ENCODE measurements at regions not wholly inside any gene's neighbourhood (a gene's known extent, or its start where the extent isn't known, plus 50 kb on each side); places are given as distances from the start of the nearest gene placed in this dataset.

GRCh38 chr1:4341421-4341820 lies 313.0 kb upstream of the AJAP1 start:
- TF ChIP-seq EP300 (IDR thresholded peaks at IDR 0.05) (no peak), CTCF (IDR thresholded peaks at IDR 0.05) (no peak), POLR2AphosphoS5 (IDR thresholded peaks at IDR 0.05) (no peak), POLR2A (IDR thresholded peaks at IDR 0.05; ENCODE audit: low read depth) (no peak)
- Histone ChIP-seq H3K36me3 (no peaks in the 10 kb centered on the region), H3K4me3 (no peak overlapping the region), H3K27ac (replicated peaks in 1 of 4) (no peak overlapping the region), H3K4me1 (no peaks in the 10 kb centered on the region), H3K9me3 (no peaks in the 10 kb centered on the region), H3K27me3 (peaks cover 0 to 4% (median 0%) of the 10 kb centered on the region in 4 donors)
- WGBS = 64% methylated on average over 2 of the region's 8 CpGs
- intact Hi-C loops (cut with DNase I) = no loop called here
- DNase-seq (ENCODE audit: extremely low spot score) = no peak

GRCh38 chr1:4344065-4344732 lies 310.2 kb upstream of the AJAP1 start:
- Histone ChIP-seq H3K4me1 (no peaks in the 10 kb centered on the region), H3K27me3 (peaks cover 0 to 7% (median 0%) of the 10 kb centered on the region in 4 donors), H3K27ac (replicated peaks in 1 of 4) (no peak overlapping the region), H3K9me3 (no peaks in the 10 kb centered on the region), H3K36me3 (no peaks in the 10 kb centered on the region), H3K4me3 (no peak overlapping the region)
- DNase-seq (ENCODE audit: extremely low spot score) = no peak
- 80% methylated on average over 18 of the region's 18 CpGs for WGBS
- TF ChIP-seq CTCF (IDR thresholded peaks at IDR 0.05) = no peak
- TF ChIP-seq POLR2A (IDR thresholded peaks at IDR 0.05; ENCODE audit: low read depth) = no peak
- no peak for TF ChIP-seq EP300 (IDR thresholded peaks at IDR 0.05)
- TF ChIP-seq POLR2AphosphoS5 (IDR thresholded peaks at IDR 0.05) = no peak
- intact Hi-C loops (cut with DNase I) = no loop called here

- Histone ChIP-seq H3K4me1 (no peaks in the 10 kb centered on the region), H3K27me3 (peaks cover 0 to 7% (median 0%) of the 10 kb centered on the region in 4 donors), H3K27ac (replicated peaks in 1 of 4) (no peak overlapping the region), H3K9me3 (no peaks in the 10 kb centered on the region), H3K4me3 (no peak overlapping the region), H3K36me3 (no peaks in the 10 kb centered on the region)
- WGBS = 82% methylated on average over 11 of the region's 14 CpGs
- intact Hi-C loops (cut with DNase I) = no loop called here
- DNase-seq (ENCODE audit: extremely low spot score) = no peak
- no peak for TF ChIP-seq EP300 (IDR thresholded peaks at IDR 0.05)
- no peak for TF ChIP-seq POLR2AphosphoS5 (IDR thresholded peaks at IDR 0.05)
- no peak for TF ChIP-seq POLR2A (IDR thresholded peaks at IDR 0.05; ENCODE audit: low read depth)
- no peak for TF ChIP-seq CTCF (IDR thresholded peaks at IDR 0.05)
Measured at GRCh38 chr1:4345094-4345493, 309.3 kb upstream of the AJAP1 start.

- WGBS = 67% methylated on average over 4 of the region's 4 CpGs
- peaks cover 0 to 7% (median 0%) of the 10 kb centered on the region in 4 donors for H3K27me3 ChIP-seq
- no peaks in the 10 kb centered on the region for H3K36me3 ChIP-seq
Measured at GRCh38 chr1:4346131-4346530, 308.3 kb upstream of the AJAP1 start.

More at GRCh38 chr1:4346131-4346530, 308.3 kb upstream of the AJAP1 start:
- intact Hi-C loops (cut with DNase I) = no loop called here
- Histone ChIP-seq H3K9me3 (no peaks in the 10 kb centered on the region), H3K27ac (replicated peaks in 1 of 4) (no peak overlapping the region), H3K4me3 (no peak overlapping the region), H3K4me1 (no peaks in the 10 kb centered on the region)
- TF ChIP-seq CTCF (IDR thresholded peaks at IDR 0.05) = no peak
- no peak for TF ChIP-seq POLR2AphosphoS5 (IDR thresholded peaks at IDR 0.05)
- TF ChIP-seq EP300 (IDR thresholded peaks at IDR 0.05) = no peak
- no peak for TF ChIP-seq POLR2A (IDR thresholded peaks at IDR 0.05; ENCODE audit: low read depth)
- DNase-seq (ENCODE audit: extremely low spot score) = no peak
